ENCODE measurements at regions not wholly inside any gene's neighbourhood (a gene's known extent, or its start where the extent isn't known, plus 50 kb on each side); places are given as distances from the start of the nearest gene placed in this dataset.

GRCh38 chr3:106376016-106376570 lies 507.3 kb upstream of the CBLB start:
- TF ChIP-seq, protein P1, sequence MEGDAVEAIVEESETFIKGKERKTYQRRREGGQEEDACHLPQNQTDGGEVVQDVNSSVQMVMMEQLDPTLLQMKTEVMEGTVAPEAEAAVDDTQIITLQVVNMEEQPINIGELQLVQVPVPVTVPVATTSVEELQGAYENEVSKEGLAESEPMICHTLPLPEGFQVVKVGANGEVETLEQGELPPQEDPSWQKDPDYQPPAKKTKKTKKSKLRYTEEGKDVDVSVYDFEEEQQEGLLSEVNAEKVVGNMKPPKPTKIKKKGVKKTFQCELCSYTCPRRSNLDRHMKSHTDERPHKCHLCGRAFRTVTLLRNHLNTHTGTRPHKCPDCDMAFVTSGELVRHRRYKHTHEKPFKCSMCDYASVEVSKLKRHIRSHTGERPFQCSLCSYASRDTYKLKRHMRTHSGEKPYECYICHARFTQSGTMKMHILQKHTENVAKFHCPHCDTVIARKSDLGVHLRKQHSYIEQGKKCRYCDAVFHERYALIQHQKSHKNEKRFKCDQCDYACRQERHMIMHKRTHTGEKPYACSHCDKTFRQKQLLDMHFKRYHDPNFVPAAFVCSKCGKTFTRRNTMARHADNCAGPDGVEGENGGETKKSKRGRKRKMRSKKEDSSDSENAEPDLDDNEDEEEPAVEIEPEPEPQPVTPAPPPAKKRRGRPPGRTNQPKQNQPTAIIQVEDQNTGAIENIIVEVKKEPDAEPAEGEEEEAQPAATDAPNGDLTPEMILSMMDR (IDR thresholded peaks at IDR 0.05; ENCODE audit: low read length): no peak
- TF ChIP-seq EZH2 (IDR thresholded peaks at IDR 0.05; ENCODE audit: borderline replicate concordance, low read length): no peak

Measured in OCI-LY1 (cell line).